Testis (tissue), 2 donors: ENCODE measurements at regions not wholly inside any gene's neighbourhood (a gene's known extent, or its start where the extent isn't known, plus 50 kb on each side); places are given as distances from the start of the nearest gene placed in this dataset.
"Not testable (repeated sequence)": the region's sequence is repeated elsewhere in the genome, so short reads cannot be mapped to it uniquely, and the experiment has no call there.

ENCODE experiments used
- DNase-seq: peaks from one replicate; pipeline ENCODE4 v3.0.0-alpha.2; 2019
- H3K27ac ChIP-seq, 2 donors: fragments of 200-600 bp; sonication (generic); one replicate each; pipeline ENCODE4 v1.5.1; 2019
- H3K27me3 ChIP-seq: fragments of 200-600 bp; sonication (generic); one replicate; pipeline ENCODE4 v1.5.1; 2019
- H3K36me3 ChIP-seq: fragments of 200-600 bp; sonication (generic); one replicate; pipeline ENCODE4 v1.5.1; 2017; ENCODE audit warnings: low read depth; ENCODE audit errors: missing control alignments
- H3K4me1 ChIP-seq: fragments of 200-600 bp; sonication (generic); one replicate; pipeline ENCODE4 v1.5.1; 2019
- H3K4me3 ChIP-seq, 2 donors: fragments of 200-600 bp; sonication (generic); one replicate each; pipeline ENCODE4 v1.5.1; 2017 to 2019
- H3K9me3 ChIP-seq: fragments of 200-600 bp; sonication (generic); one replicate; pipeline ENCODE4 v1.5.1; 2017
- CTCF ChIP-seq, 3 experiments: fragments of 450-650 bp in 2 of 3; fragments of 200-600 bp in 1 of 3; sonication (generic) in 1 of 3; IDR thresholded peaks; one replicate each; pipeline ENCODE4 v1.5.1; 2016 to 2019; ENCODE audit warnings: antibody characterized with exemption in 3 of 3, mild to moderate bottlenecking in 2 of 3, moderate library complexity in 1 of 3
- POLR2A ChIP-seq: fragments of 450-650 bp; IDR thresholded peaks from one replicate; pipeline ENCODE4 v1.6.1; 2017; ENCODE audit warnings: antibody characterized with exemption, mild to moderate bottlenecking, moderate library complexity
- WGBS, 2 donors: methylation state at CpG; one replicate each; pipeline ENCODE4 v1.1.5; 2018; 5-methylcytosine and 5-hydroxymethylcytosine counted together
- intact Hi-C: fragments of 100-400 bp; cut with DNase I; formaldehyde crosslinking; loops from one replicate; pipeline ENCODE4 v1.15.1; 2023; ENCODE audit warnings: low total_unique reads

- Histone ChIP-seq H3K4me1 (peaks cover 4% of the 10 kb centered on the region), H3K27ac (no peak overlapping the region), H3K36me3 (no peaks in the 10 kb centered on the region), H3K4me3 (no peak overlapping the region), H3K27me3 (no peaks in the 10 kb centered on the region), H3K9me3 (no peaks in the 10 kb centered on the region)
- no peak for TF ChIP-seq CTCF (IDR thresholded peaks at IDR 0.05)
- no peak for TF ChIP-seq POLR2A
- no peak for DNase-seq
- 83 to 94% methylated on average over 7 to 9 of the region's 9 CpGs for WGBS, 2 donors
- intact Hi-C loops: no loop called here
These were observed 69.3 kb upstream of the RGPD5 start for GRCh38 chr2:109724533-109725460.

GRCh38 chr2:109726379-109727270 is 67.5 kb upstream of the RGPD5 start:
- H3K36me3 ChIP-seq: no peaks in the 10 kb centered on the region
- 91% methylated on average over 16 of the region's 16 CpGs for WGBS, 2 donors
- no peak for TF ChIP-seq POLR2A
- no peak for TF ChIP-seq CTCF (IDR thresholded peaks at IDR 0.05)
- no peak overlapping the region for H3K27ac ChIP-seq
- no peak for DNase-seq
- no peaks in the 10 kb centered on the region for H3K9me3 ChIP-seq
- H3K27me3 ChIP-seq: no peaks in the 10 kb centered on the region
- intact Hi-C loops: no loop called here
- H3K4me1 ChIP-seq: peaks cover 4% of the 10 kb centered on the region
- H3K4me3 ChIP-seq: no peak overlapping the region

- no peak for TF ChIP-seq POLR2A
- no peak for TF ChIP-seq CTCF (IDR thresholded peaks at IDR 0.05)
- H3K36me3 ChIP-seq: no peaks in the 10 kb centered on the region
- no peaks in the 10 kb centered on the region for H3K9me3 ChIP-seq
- intact Hi-C loops: no loop called here
- WGBS, 2 donors: 92 to 97% methylated on average over 4 of the region's 4 CpGs
- no peaks in the 10 kb centered on the region for H3K27me3 ChIP-seq
- no peak overlapping the region for H3K4me3 ChIP-seq
- peaks cover 4% of the 10 kb centered on the region for H3K4me1 ChIP-seq
- H3K27ac ChIP-seq: no peak overlapping the region
- no peak for DNase-seq
These were observed 66.1 kb upstream of the RGPD5 start for GRCh38 chr2:109727929-109728447.

- H3K27ac ChIP-seq, H3K9me3 ChIP-seq, H3K36me3 ChIP-seq, DNase-seq, H3K4me3 ChIP-seq, H3K27me3 ChIP-seq, H3K4me1 ChIP-seq: not testable (repeated sequence)
- WGBS, 2 donors: 95% methylated on average over 10 to 14 of the region's 14 CpGs
- intact Hi-C loops: loop anchor here (5.0 kb wide), 1 partner anchor 186 kb away; no protein-coding TSS in a partner anchor
These were observed 60.4 kb upstream of the RGPD5 start for GRCh38 chr2:109733746-109734145.
